ENCODE measurements at regions not wholly inside any gene's neighbourhood (a gene's known extent, or its start where the extent isn't known, plus 50 kb on each side); places are given as distances from the start of the nearest gene placed in this dataset.

- ATAC-seq: no peak
- DNase-seq (ENCODE audit: low spot score): no peak
Measured at GRCh38 chr17:77390870-77391269, 250.1 kb downstream of the SEC14L1 start.

GRCh38 chr17:77391668-77392375, 251.1 kb downstream of the SEC14L1 start:
- no peak for DNase-seq (ENCODE audit: low spot score)

GRCh38 chr17:77392376-77393273, 251.9 kb downstream of the SEC14L1 start:
- peak; percentile 72 for ATAC-seq

More at GRCh38 chr17:77391668-77392375, 251.1 kb downstream of the SEC14L1 start:
- no peak for ATAC-seq

GRCh38 chr17:77393274-77393600, 252.5 kb downstream of the SEC14L1 start:
- DNase-seq (ENCODE audit: low spot score): no peak
- no peak for ATAC-seq

More at GRCh38 chr17:77392376-77393273, 251.9 kb downstream of the SEC14L1 start:
- DNase-seq (ENCODE audit: low spot score): peak; percentile 98

- DNase-seq (ENCODE audit: low spot score): no peak
- no peak for ATAC-seq
Measured at GRCh38 chr17:77393867-77394539, 253.2 kb downstream of the SEC14L1 start.

GRCh38 chr17:77394540-77395295, 253.9 kb downstream of the SEC14L1 start:
- ATAC-seq (peak; percentile 24), DNase-seq (ENCODE audit: low spot score) (peak; percentile 68)

GRCh38 chr17:77395501-77396048, 254.8 kb downstream of the SEC14L1 start:
- no peak for ATAC-seq
- DNase-seq (ENCODE audit: low spot score): no peak

- ATAC-seq: no peak
- DNase-seq (ENCODE audit: low spot score): no peak
Measured at GRCh38 chr17:77396610-77397009, 255.8 kb downstream of the SEC14L1 start.

- ATAC-seq (no peak), DNase-seq (ENCODE audit: low spot score) (no peak)
Measured at GRCh38 chr17:77398274-77398673, 257.5 kb downstream of the SEC14L1 start.

GRCh38 chr17:77399319-77399957, 258.7 kb downstream of the SEC14L1 start:
- DNase-seq (ENCODE audit: low spot score) (no peak), ATAC-seq (peak; percentile 45)

- ATAC-seq: peak; percentile 26
- DNase-seq (ENCODE audit: low spot score): no peak
Measured at GRCh38 chr17:77400445-77400870, 259.7 kb downstream of the SEC14L1 start.

- no peak for DNase-seq (ENCODE audit: low spot score)
- ATAC-seq: no peak
Measured at GRCh38 chr17:77402159-77402731, 261.5 kb downstream of the SEC14L1 start.

GRCh38 chr17:77403854-77404253, 263.1 kb downstream of the SEC14L1 start:
- DNase-seq (ENCODE audit: low spot score): no peak
- ATAC-seq: no peak

GRCh38 chr17:77404812-77405581, 264.2 kb downstream of the SEC14L1 start:
- peak; percentile 30 for ATAC-seq
- DNase-seq (ENCODE audit: low spot score): no peak

GRCh38 chr17:77405867-77406732, 265.3 kb downstream of the SEC14L1 start:
- no peak for ATAC-seq
- no peak for DNase-seq (ENCODE audit: low spot score)

- no peak for DNase-seq (ENCODE audit: low spot score)
Measured at GRCh38 chr17:77407321-77408277, 266.8 kb downstream of the SEC14L1 start.

GRCh38 chr17:77408284-77408683, 267.5 kb downstream of the SEC14L1 start:
- ATAC-seq (no peak), DNase-seq (ENCODE audit: low spot score) (no peak)

More at GRCh38 chr17:77407321-77408277, 266.8 kb downstream of the SEC14L1 start:
- ATAC-seq: no peak
